H1 (cell line): ENCODE measurements at regions not wholly inside any gene's neighbourhood (a gene's known extent, or its start where the extent isn't known, plus 50 kb on each side); places are given as distances from the start of the nearest gene placed in this dataset.

Experiments
- CTCF ChIA-PET: fragments of 300-600 bp; sonication (Branson Sonifier 250); formaldehyde crosslinking; loops from one replicate; lab custom pipeline; 2021; ENCODE audit not compliant: partially characterized antibody; lab: Charles Lee
- POLR2A ChIA-PET: fragments of 300-600 bp; sonication (Branson Sonifier 250); formaldehyde crosslinking; loops from one replicate; lab custom pipeline; 2021; ENCODE audit warnings: inconsistent platforms; ENCODE audit not compliant: partially characterized antibody; lab: Charles Lee
- DNase-seq, 2 experiments: peaks; one replicate each; pipeline versions ENCODE4 v3.0.0 to v3.0.0-alpha.2; 2010 to 2022; ENCODE audit warnings: low spot score in 2 of 2, low read depth in 1 of 2, mixed read lengths in 1 of 2
- FAIRE-seq: peaks from 2 replicates; lab custom pipeline; 2011; peaks lifted over from hg19 to GRCh38; lab: Jason Lieb, UNC
- H2AFZ ChIP-seq: 2 replicates; pipeline ENCODE4 v1.8.1; 2012; ENCODE audit warnings: low read length, inconsistent platforms
- H2AK5ac ChIP-seq: 2 replicates; pipeline ENCODE4 v1.6.1; 2013; ENCODE audit warnings: low read depth, low read length
- H2BK120ac ChIP-seq: replicated peaks from 2 replicates; pipeline ENCODE3; 2013; ENCODE audit warnings: low read depth, low read length, inconsistent platforms
- H2BK12ac ChIP-seq: 2 replicates; pipeline ENCODE4 v1.6.1; 2013; ENCODE audit warnings: low read depth, low read length
- H2BK15ac ChIP-seq: 2 replicates; pipeline ENCODE4 v1.6.1; 2013; ENCODE audit warnings: low read length
- H2BK20ac ChIP-seq: 2 replicates; pipeline ENCODE4 v1.6.1; 2013; ENCODE audit warnings: low read length
- H2BK5ac ChIP-seq: 2 replicates; pipeline ENCODE4 v1.6.1; 2013; ENCODE audit warnings: low read depth, low read length
- H3K14ac ChIP-seq: 2 replicates; pipeline ENCODE4 v1.6.1; 2013; ENCODE audit warnings: inconsistent platforms; ENCODE audit not compliant: insufficient read length
- H3K18ac ChIP-seq: 2 replicates; pipeline ENCODE4 v1.6.1; 2013; ENCODE audit warnings: low read length; ENCODE audit errors: extremely low read depth
- H3K23ac ChIP-seq: 2 replicates; pipeline ENCODE4 v1.6.1; 2013; ENCODE audit warnings: inconsistent platforms; ENCODE audit not compliant: insufficient read length
- H3K23me2 ChIP-seq: 2 replicates; pipeline ENCODE4 v1.6.1; 2013; ENCODE audit warnings: low read depth, low read length
- H3K27ac ChIP-seq: 2 replicates; pipeline ENCODE4 v1.6.1; 2011; ENCODE audit warnings: low read depth, low read length, inconsistent platforms
- H3K27me3 ChIP-seq, 4 experiments: replicated peaks in 1 of 4; 1 replicate in 1 of 4; 2 replicates in 3 of 4; pipeline versions ENCODE4 v1.6.1 to v1.8.1; 2011 to 2013; ENCODE audit warnings: low read length in 3 of 4, mild to moderate bottlenecking in 3 of 4, inconsistent platforms in 2 of 4, mixed read lengths in 2 of 4, moderate library complexity in 1 of 4; ENCODE audit not compliant: control insufficient read depth in 3 of 4, insufficient read depth in 3 of 4; ENCODE audit errors: extremely low read depth in 1 of 4
- H3K36me3 ChIP-seq, 4 experiments: 2 replicates each; pipeline versions ENCODE4 v1.6.1 to v1.8.1; 2011 to 2013; ENCODE audit warnings: mild to moderate bottlenecking in 4 of 4, low read length in 3 of 4, moderate library complexity in 2 of 4, control low read depth in 1 of 4, inconsistent platforms in 1 of 4; ENCODE audit not compliant: insufficient read depth in 4 of 4, control insufficient read depth in 2 of 4
- H3K4ac ChIP-seq: replicated peaks from 2 replicates; pipeline ENCODE3; 2013; ENCODE audit warnings: low read length, low read depth, mixed read lengths, inconsistent platforms; ENCODE audit not compliant: insufficient read length
- H3K4me1 ChIP-seq, 4 experiments: replicated peaks in 1 of 4; 1 replicate in 1 of 4; 2 replicates in 3 of 4; pipeline versions ENCODE4 v1.6.1 to v1.8.1; 2011 to 2013; ENCODE audit warnings: low read length in 3 of 4, inconsistent platforms in 2 of 4, mixed read lengths in 1 of 4; ENCODE audit not compliant: insufficient read depth in 4 of 4, control insufficient read depth in 3 of 4
- H3K4me2 ChIP-seq, 2 experiments: 2 replicates each; pipeline versions ENCODE4 v1.6.1 to v1.8.1; 2011 to 2013; ENCODE audit warnings: low read depth in 2 of 2, low read length in 2 of 2, control low read depth in 1 of 2, inconsistent platforms in 1 of 2, mild to moderate bottlenecking in 1 of 2; ENCODE audit not compliant: insufficient read depth in 1 of 2
- H3K4me3 ChIP-seq, 4 experiments: fragments of 200-600, 300-600 bp in 1 of 4; sonication (generic), shearing (Covaris generic), sonication (Bioruptor Twin) in 1 of 4; 2 replicates each; pipeline versions ENCODE4 v1.5.1 to v1.8.1; 2011 to 2016; ENCODE audit warnings: low read length in 4 of 4, low read depth in 3 of 4, control low read depth in 2 of 4, inconsistent platforms in 2 of 4, mild to moderate bottlenecking in 2 of 4, mixed read lengths in 1 of 4, moderate library complexity in 1 of 4; ENCODE audit not compliant: insufficient read depth in 2 of 4; ENCODE audit errors: extremely low read depth in 1 of 4
- H3K56ac ChIP-seq: replicated peaks from 2 replicates; pipeline ENCODE3; 2013; ENCODE audit warnings: low read depth, mild to moderate bottlenecking, mixed read lengths, low read length, inconsistent platforms; ENCODE audit not compliant: insufficient read length
- H3K79me1 ChIP-seq: 2 replicates; pipeline ENCODE4 v1.6.1; 2013; ENCODE audit warnings: low read depth, low read length, control low read depth
- H3K79me2 ChIP-seq, 2 experiments: 2 replicates each; pipeline versions ENCODE4 v1.6.1 to v1.8.1; 2012 to 2013; ENCODE audit warnings: low read length in 2 of 2, mild to moderate bottlenecking in 2 of 2, inconsistent platforms in 1 of 2; ENCODE audit not compliant: insufficient read depth in 2 of 2, control insufficient read depth in 1 of 2
- H3K9ac ChIP-seq, 4 experiments: replicated peaks in 1 of 4; 1 replicate in 1 of 4; 2 replicates in 3 of 4; pipeline versions ENCODE4 v1.6.1 to v1.8.1; 2011 to 2013; ENCODE audit warnings: low read depth in 3 of 4, low read length in 3 of 4, control low read depth in 2 of 4, mild to moderate bottlenecking in 2 of 4, moderate library complexity in 2 of 4, inconsistent platforms in 1 of 4; ENCODE audit errors: extremely low read depth in 1 of 4
- H3K9me3 ChIP-seq, 2 experiments: 2 replicates each; pipeline versions ENCODE4 v1.6.1 to v1.8.1; 2012 to 2013; ENCODE audit warnings: mild to moderate bottlenecking in 2 of 2, moderate library complexity in 2 of 2, control low read depth in 1 of 2, inconsistent platforms in 1 of 2, low read depth in 1 of 2, low read length in 1 of 2, mixed read lengths in 1 of 2; ENCODE audit not compliant: insufficient read depth in 2 of 2
- H4K20me1 ChIP-seq, 2 experiments: replicated peaks in 1 of 2; 2 replicates each; pipeline versions ENCODE3 to v1.8.1; 2011 to 2013; ENCODE audit warnings: inconsistent platforms in 2 of 2, low read length in 2 of 2, mild to moderate bottlenecking in 1 of 2; ENCODE audit not compliant: insufficient read depth in 2 of 2, control insufficient read depth in 1 of 2
- H4K5ac ChIP-seq: 2 replicates; pipeline ENCODE4 v1.6.1; 2013; ENCODE audit warnings: low read length, low read depth, mixed read lengths, inconsistent platforms; ENCODE audit not compliant: insufficient read length
- H4K8ac ChIP-seq: 2 replicates; pipeline ENCODE4 v1.8.0; 2013; ENCODE audit warnings: mild to moderate bottlenecking, moderate library complexity, low read length, inconsistent platforms; ENCODE audit not compliant: insufficient read depth; ENCODE audit errors: extremely low read depth
- H4K91ac ChIP-seq: replicated peaks from 2 replicates; pipeline ENCODE3; 2013; ENCODE audit warnings: low read length, mixed read lengths, inconsistent platforms; ENCODE audit not compliant: insufficient read length
- BRCA1 ChIP-seq: IDR thresholded peaks from 2 replicates; pipeline ENCODE4 v1.6.1; 2012; ENCODE audit warnings: low read depth, low read length, improper control_type of control experiment
- HDAC2 ChIP-seq, 2 experiments: fragments of 300-600 bp in 1 of 2; sonication (generic) in 1 of 2; IDR thresholded peaks; 2 replicates each; pipeline ENCODE4 v1.6.1; 2011 to 2012; ENCODE audit warnings: low read depth in 2 of 2, low read length in 2 of 2, mild to moderate bottlenecking in 2 of 2, moderate library complexity in 2 of 2, borderline replicate concordance in 1 of 2, inconsistent platforms in 1 of 2
- RAD21 ChIP-seq, 2 experiments: IDR thresholded peaks in 1 of 2; conservative IDR thresholded peaks in 1 of 2; 2 replicates each; pipeline ENCODE4 v1.6.1; 2011; ENCODE audit warnings: low read depth in 2 of 2, low read length in 2 of 2, improper control_type of control experiment in 1 of 2, inconsistent platforms in 1 of 2, mild to moderate bottlenecking in 1 of 2, moderate library complexity in 1 of 2
- SRF ChIP-seq: IDR thresholded peaks from 2 replicates; pipeline ENCODE4 v1.6.1; 2011; ENCODE audit warnings: mild to moderate bottlenecking, low read depth, low read length, moderate library complexity
- WGBS, 2 experiments: shearing (Covaris generic) in 1 of 2; methylation state at CpG; one replicate each; pipeline versions ENCODE4 v1.1.6 to v1.1.7; 2013 to 2015; ENCODE audit warnings: low lambda C conversion rate in 2 of 2, mixed read lengths in 2 of 2, inconsistent platforms in 1 of 2, low coverage in 1 of 2, missing lambda C conversion rate in 1 of 2; ENCODE audit not compliant: insufficient replicate concordance in 2 of 2, insufficient coverage in 1 of 2, insufficient read length in 1 of 2; ENCODE audit errors: extremely low coverage in 1 of 2, missing lambda C conversion rate in 1 of 2; 5-methylcytosine and 5-hydroxymethylcytosine counted together
- TF ChIP-seq, protein P1 (sequence below), 3 experiments: IDR thresholded peaks; 1 replicate in 2 of 3; 2 replicates in 1 of 3; pipeline versions ENCODE4 v1.5.1 to v1.6.1; 2011; ENCODE audit warnings: low read length in 3 of 3, mild to moderate bottlenecking in 3 of 3, inconsistent platforms in 2 of 3, low read depth in 1 of 3, moderate library complexity in 1 of 3; ENCODE audit not compliant: insufficient read depth in 1 of 3; ENCODE audit errors: control extremely low read depth in 1 of 3
- TF ChIP-seq, protein P2 (sequence below): IDR thresholded peaks from 2 replicates; pipeline ENCODE4 v1.6.1; 2011; ENCODE audit warnings: low read depth, mild to moderate bottlenecking, low read length; ENCODE audit not compliant: insufficient read depth

DNA sequence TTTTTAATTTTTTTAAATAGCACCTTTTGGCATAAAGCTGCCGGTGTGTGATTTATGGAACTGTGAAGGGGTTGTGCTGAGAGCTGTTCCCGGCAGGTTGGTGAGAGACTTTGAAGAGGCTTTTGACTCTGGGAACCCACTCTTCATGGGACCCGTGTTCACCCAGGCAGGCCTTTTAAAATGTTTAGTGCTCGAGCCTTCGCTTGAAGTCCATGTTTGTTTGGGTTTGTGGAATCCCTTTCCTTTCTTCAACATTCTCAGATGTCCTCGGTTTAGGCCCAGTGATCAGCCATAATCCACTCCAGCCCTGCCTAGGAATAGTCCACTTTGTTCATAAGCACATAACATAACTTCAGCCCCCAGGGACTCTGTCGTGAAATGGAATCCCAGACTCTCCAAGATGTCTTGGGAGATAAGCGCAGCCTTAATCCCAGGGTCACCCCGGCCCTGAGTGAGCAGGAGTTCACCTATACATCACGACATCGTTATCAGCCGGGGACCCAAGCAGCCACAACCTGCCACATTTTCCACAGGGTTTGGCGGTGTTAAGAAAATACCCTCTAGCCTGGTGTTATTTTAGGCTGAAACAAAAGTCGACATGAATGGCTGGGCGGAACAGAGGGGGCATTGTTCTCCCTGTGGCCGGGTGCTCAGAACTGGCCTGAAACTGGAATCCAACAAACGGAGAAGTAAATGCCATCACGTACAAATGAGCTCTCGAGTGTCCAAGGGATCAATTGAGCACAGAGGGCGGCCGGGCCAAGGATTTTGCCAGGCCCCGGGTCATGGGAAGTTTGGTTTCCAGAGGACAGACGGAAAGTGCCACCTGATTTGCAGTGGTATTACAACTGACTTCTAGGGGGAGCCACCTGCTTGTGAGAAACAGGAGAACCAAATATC, 145.7 kb upstream of the IRX3 start:
- POLR2A ChIA-PET, result no interaction called here
- Histone ChIP-seq H2BK15ac (no peak overlapping the region), H3K4ac (no peak overlapping the region), H3K4me2 (no peak overlapping the region)
- FAIRE-seq, result no peak
- TF ChIP-seq, protein P1, sequence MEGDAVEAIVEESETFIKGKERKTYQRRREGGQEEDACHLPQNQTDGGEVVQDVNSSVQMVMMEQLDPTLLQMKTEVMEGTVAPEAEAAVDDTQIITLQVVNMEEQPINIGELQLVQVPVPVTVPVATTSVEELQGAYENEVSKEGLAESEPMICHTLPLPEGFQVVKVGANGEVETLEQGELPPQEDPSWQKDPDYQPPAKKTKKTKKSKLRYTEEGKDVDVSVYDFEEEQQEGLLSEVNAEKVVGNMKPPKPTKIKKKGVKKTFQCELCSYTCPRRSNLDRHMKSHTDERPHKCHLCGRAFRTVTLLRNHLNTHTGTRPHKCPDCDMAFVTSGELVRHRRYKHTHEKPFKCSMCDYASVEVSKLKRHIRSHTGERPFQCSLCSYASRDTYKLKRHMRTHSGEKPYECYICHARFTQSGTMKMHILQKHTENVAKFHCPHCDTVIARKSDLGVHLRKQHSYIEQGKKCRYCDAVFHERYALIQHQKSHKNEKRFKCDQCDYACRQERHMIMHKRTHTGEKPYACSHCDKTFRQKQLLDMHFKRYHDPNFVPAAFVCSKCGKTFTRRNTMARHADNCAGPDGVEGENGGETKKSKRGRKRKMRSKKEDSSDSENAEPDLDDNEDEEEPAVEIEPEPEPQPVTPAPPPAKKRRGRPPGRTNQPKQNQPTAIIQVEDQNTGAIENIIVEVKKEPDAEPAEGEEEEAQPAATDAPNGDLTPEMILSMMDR (IDR thresholded peaks at IDR 0.05; ENCODE audit: control extremely low read depth in 1 of 3, insufficient read depth in 1 of 3, low read depth in 1 of 3, low read length in 3 of 3), result peak; percentile 5 to 34 (median 26); a peak in 3 of 4 replicates
- TF ChIP-seq HDAC2 (IDR thresholded peaks at IDR 0.05; ENCODE audit: borderline replicate concordance in 1 of 2, low read depth in 2 of 2, low read length in 2 of 2), result no peak
- TF ChIP-seq, protein P2, sequence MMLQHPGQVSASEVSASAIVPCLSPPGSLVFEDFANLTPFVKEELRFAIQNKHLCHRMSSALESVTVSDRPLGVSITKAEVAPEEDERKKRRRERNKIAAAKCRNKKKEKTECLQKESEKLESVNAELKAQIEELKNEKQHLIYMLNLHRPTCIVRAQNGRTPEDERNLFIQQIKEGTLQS, result no peak
- no peak for TF ChIP-seq BRCA1
- TF ChIP-seq RAD21 (IDR thresholded peaks at IDR 0.05 in 1 of 2, conservative IDR thresholded peaks at IDR 0.05 in 1 of 2; ENCODE audit: low read depth in 2 of 2, low read length in 2 of 2), result peak; percentile 40 to 62
- TF ChIP-seq SRF, result no peak
- TF ChIP-seq, all 59 proteins: peak for 2
- H4K20me1 ChIP-seq, result no peaks in the 10 kb centered on the region
- H4K5ac ChIP-seq, result no peak overlapping the region
- no peaks in the 10 kb centered on the region for H3K79me2 ChIP-seq
- no peak overlapping the region for H2BK12ac ChIP-seq
- peaks cover 0 to 3% (median 0%) of the 10 kb centered on the region in 4 experiments; a peak in 3 of 7 replicates for H3K4me1 ChIP-seq
- H3K23me2 ChIP-seq, result no peaks in the 10 kb centered on the region; the same call in 1 of the 2 replicates
- WGBS, 2 experiments, result 91% methylated on average over 23 of the region's 23 CpGs; no CpG with 5 or more reads in 1 of the 2 experiments
- H4K8ac ChIP-seq, result no peak overlapping the region; the same call in 1 of the 2 replicates
- no peak for DNase-seq
- no peak overlapping the region for H2BK5ac ChIP-seq
- no peak overlapping the region for H3K56ac ChIP-seq
- no peak overlapping the region for H3K4me3 ChIP-seq
- H3K27me3 ChIP-seq, result peaks cover 0 to 8% (median 2%) of the 10 kb centered on the region in 4 experiments; a peak in 3 of 7 replicates
- H3K79me1 ChIP-seq, result no peaks in the 10 kb centered on the region
- 0 out of 4 replicates have a peak, but pooled peaks cover 0 to 9% of the 10 kb centered on the region in 2 experiments for H3K9me3 ChIP-seq
- H3K9ac ChIP-seq, result no peak overlapping the region
- H2BK20ac ChIP-seq, result no peak overlapping the region
- no peak overlapping the region for H3K27ac ChIP-seq
- H2BK120ac ChIP-seq, result no peak overlapping the region
- no peak overlapping the region for H4K91ac ChIP-seq
- H2AFZ ChIP-seq, result no peak overlapping the region
- no peak overlapping the region for H2AK5ac ChIP-seq
- no peak overlapping the region for H3K18ac ChIP-seq
- CTCF ChIA-PET, result interaction anchor here (0.7 to 1.6 kb wide), 2 partner anchors 8 to 44 kb away, joined by 3 read pairs; no protein-coding TSS in a partner anchor
- no peak overlapping the region for H3K23ac ChIP-seq
- H3K36me3 ChIP-seq, result no peaks in the 10 kb centered on the region
- no peak overlapping the region for H3K14ac ChIP-seq
